Activated CD4-positive, alpha-beta T cell treated with anti-CD3 and anti-CD28 coated beads for 36 hours (primary cell): ENCODE measurements at regions not wholly inside any gene's neighbourhood (a gene's known extent, or its start where the extent isn't known, plus 50 kb on each side); places are given as distances from the start of the nearest gene placed in this dataset.

ENCODE experiments used
- ATAC-seq: fragments of 200-7000 bp; cut with Tn5 transposase; one replicate; pipeline ENCODE4 v1.10.0; 2021; ENCODE audit warnings: mild to moderate bottlenecking, moderate library complexity
- CTCF ChIA-PET: fragments of 350-600 bp; sonication (Branson Sonifier 250); formaldehyde crosslinking; loops from one replicate; lab custom pipeline; 2021; ENCODE audit warnings: antibody characterized with exemption; lab: Charles Lee
- POLR2A ChIA-PET: fragments of 350-600 bp; sonication (Branson Sonifier 250); formaldehyde crosslinking; loops from one replicate; lab custom pipeline; 2021; ENCODE audit warnings: antibody characterized with exemption, inconsistent platforms; lab: Charles Lee
- DNase-seq: peaks from one replicate; pipeline ENCODE4 v3.0.0-alpha.2; 2020
- H3K27ac Mint-ChIP-seq: one replicate; pipeline ENCODE4 v1.8.0; 2021; ENCODE audit warnings: mixed read lengths
- H3K27me3 Mint-ChIP-seq: one replicate; pipeline ENCODE4 v1.8.0; 2021; ENCODE audit warnings: mixed read lengths
- H3K36me3 Mint-ChIP-seq: one replicate; pipeline ENCODE4 v1.8.0; 2021; ENCODE audit warnings: low read depth, mixed read lengths
- H3K4me1 Mint-ChIP-seq: one replicate; pipeline ENCODE4 v1.8.0; 2021; ENCODE audit warnings: mixed read lengths
- H3K4me3 Mint-ChIP-seq: one replicate; pipeline ENCODE4 v1.8.0; 2021; ENCODE audit warnings: mild to moderate bottlenecking, moderate library complexity, mixed read lengths
- H3K9me3 Mint-ChIP-seq: one replicate; pipeline ENCODE4 v1.8.0; 2021; ENCODE audit warnings: low read depth, mixed read lengths
- intact Hi-C, 2 experiments: fragments of 100-400 bp; cut with DNase I in 1 of 2; cut with micrococcal nuclease in 1 of 2; formaldehyde crosslinking; loops; one replicate each; pipeline versions ENCODE4 v1.14.2 to v1.15.1; 2022 to 2024; cut with DNase I, micrococcal nuclease

- intact Hi-C loops: no loop called here
- no peaks in the 10 kb centered on the region for H3K27me3 Mint-ChIP-seq
- H3K4me1 Mint-ChIP-seq: no peaks in the 10 kb centered on the region
- DNase-seq: no peak
- peak overlapping the region; percentile 29 for H3K27ac Mint-ChIP-seq
- ChIA-PET POLR2A (no interaction called here), CTCF (no interaction called here)
- peaks cover 45% of the 10 kb centered on the region for H3K36me3 Mint-ChIP-seq
- ATAC-seq: no peak
- no peak overlapping the region for H3K4me3 Mint-ChIP-seq
- no peaks in the 10 kb centered on the region for H3K9me3 Mint-ChIP-seq
Observed at GRCh38 chr21:28877318-28877884, 115.3 kb downstream of the LTN1 start.

DNA sequence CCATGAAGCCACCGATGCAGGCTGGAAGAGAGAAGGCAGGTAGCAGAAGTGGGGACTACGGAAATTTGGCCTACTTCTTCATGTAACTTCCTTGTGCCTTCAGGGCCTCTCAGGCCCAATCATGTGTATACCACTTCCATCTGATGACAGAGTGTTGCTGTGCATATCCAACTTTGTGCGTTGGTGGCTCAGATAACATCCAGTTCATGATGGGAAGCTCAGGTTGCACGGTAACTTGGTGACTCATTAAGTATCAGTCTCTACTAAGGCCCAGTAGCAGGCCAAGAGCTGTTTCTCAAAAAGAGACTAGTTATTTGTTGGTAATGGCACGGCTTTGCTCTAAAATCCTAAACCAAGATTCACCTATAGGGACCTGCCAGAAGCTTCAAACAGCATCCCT, 117.6 kb downstream of the LTN1 start:
- CTCF ChIA-PET: no interaction called here
- POLR2A ChIA-PET: no interaction called here
- Mint-ChIP-seq H3K36me3 (peaks cover 44% of the 10 kb centered on the region), H3K27me3 (no peaks in the 10 kb centered on the region), H3K4me1 (no peaks in the 10 kb centered on the region), H3K9me3 (no peaks in the 10 kb centered on the region), H3K4me3 (no peak overlapping the region), H3K27ac (no peak overlapping the region)
- intact Hi-C loops: no loop called here
- DNase-seq (no peak), ATAC-seq (peak; percentile 33)

DNA sequence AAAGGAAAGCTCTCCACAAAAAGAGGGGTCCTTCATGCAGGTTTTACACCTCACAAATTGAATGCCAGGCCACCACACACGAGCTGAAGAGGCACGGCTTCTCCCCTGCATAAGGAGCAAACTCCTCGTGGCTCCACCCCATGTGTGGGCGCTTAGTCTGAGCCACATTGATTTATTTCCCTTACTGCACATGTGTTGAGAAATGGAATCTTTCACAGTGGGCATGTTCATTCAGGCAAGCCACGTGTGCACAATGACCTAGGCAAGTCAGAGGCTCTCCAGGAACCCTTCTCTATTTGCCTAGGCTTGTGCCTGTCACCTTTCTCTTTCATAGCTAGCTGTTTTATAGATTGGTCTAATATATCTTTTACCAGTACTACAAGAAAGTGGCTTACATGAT, 120.5 kb downstream of the LTN1 start:
- no peak overlapping the region for H3K27ac Mint-ChIP-seq
- POLR2A ChIA-PET: no interaction called here
- ATAC-seq (no peak), DNase-seq (no peak)
- intact Hi-C loops: no loop called here
- peaks cover 44% of the 10 kb centered on the region for H3K36me3 Mint-ChIP-seq
- H3K4me3 Mint-ChIP-seq: no peak overlapping the region
- H3K4me1 Mint-ChIP-seq: no peaks in the 10 kb centered on the region
- H3K27me3 Mint-ChIP-seq: no peaks in the 10 kb centered on the region
- CTCF ChIA-PET: no interaction called here
- H3K9me3 Mint-ChIP-seq: no peaks in the 10 kb centered on the region

- Mint-ChIP-seq H3K27ac (no peak overlapping the region), H3K4me1 (no peaks in the 10 kb centered on the region), H3K9me3 (no peaks in the 10 kb centered on the region), H3K27me3 (no peaks in the 10 kb centered on the region), H3K4me3 (no peak overlapping the region), H3K36me3 (peaks cover 43% of the 10 kb centered on the region)
- no peak for ATAC-seq
- POLR2A ChIA-PET: no interaction called here
- intact Hi-C loops: no loop called here
- CTCF ChIA-PET: interaction anchor here (0.6 kb wide), 1 partner anchor 36 kb away, joined by 3 read pairs; no protein-coding TSS in a partner anchor
- no peak for DNase-seq
Observed at GRCh38 chr21:28871388-28872010, 121.2 kb downstream of the LTN1 start.

DNA sequence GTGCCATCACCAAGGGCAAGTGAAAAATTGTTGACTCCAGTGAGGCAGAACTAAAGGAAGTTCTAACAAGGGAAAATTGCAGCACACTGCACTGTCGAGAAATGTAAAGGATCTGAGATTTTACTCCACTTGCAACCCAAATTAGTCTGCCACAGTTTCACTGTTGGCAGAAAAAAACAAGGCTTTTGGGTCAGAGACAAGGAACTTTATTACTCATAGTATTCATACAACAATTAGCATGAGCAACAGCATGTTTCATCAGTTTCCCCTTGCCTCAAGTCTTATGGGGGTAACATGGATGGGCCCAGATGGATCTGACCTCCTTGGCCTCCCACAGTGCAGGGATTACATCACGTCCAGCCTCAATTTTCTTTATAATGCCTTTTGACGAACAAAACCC, 125.3 kb downstream of the LTN1 start:
- Mint-ChIP-seq H3K27ac (no peak overlapping the region), H3K4me3 (no peak overlapping the region), H3K27me3 (no peaks in the 10 kb centered on the region), H3K36me3 (peaks cover 27% of the 10 kb centered on the region), H3K9me3 (peaks cover 2% of the 10 kb centered on the region), H3K4me1 (no peaks in the 10 kb centered on the region)
- intact Hi-C loops: no loop called here
- DNase-seq (no peak), ATAC-seq (no peak)
- ChIA-PET CTCF (no interaction called here), POLR2A (no interaction called here)

- Mint-ChIP-seq H3K4me3 (no peak overlapping the region), H3K4me1 (no peaks in the 10 kb centered on the region), H3K27ac (no peak overlapping the region), H3K36me3 (peaks cover 17% of the 10 kb centered on the region), H3K9me3 (peaks cover 2% of the 10 kb centered on the region), H3K27me3 (no peaks in the 10 kb centered on the region)
- ATAC-seq: no peak
- POLR2A ChIA-PET: no interaction called here
- CTCF ChIA-PET: no interaction called here
- DNase-seq: no peak
- intact Hi-C loops: no loop called here
Observed at GRCh38 chr21:28865488-28866186, 127.0 kb downstream of the LTN1 start.

DNA sequence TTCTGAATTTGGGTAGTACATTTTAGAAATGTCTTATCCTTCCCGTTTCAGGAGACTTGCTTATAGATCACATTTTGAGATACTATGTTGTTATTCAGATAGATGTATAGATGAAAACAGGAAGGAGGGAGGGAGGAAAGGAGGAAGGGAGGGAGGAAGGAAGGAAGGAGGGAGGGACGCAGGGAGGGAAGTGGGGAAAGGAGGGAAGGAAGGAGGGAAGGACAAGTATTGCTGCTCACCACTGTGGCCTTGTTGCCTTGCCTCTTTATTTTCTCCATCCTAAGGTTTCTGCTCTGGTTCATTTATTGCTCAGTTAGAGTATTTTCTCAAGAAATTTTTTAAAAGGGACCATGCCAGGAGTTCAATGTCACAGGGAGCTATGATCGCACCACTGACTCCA, 134.3 kb downstream of the LTN1 start:
- Mint-ChIP-seq H3K4me3 (no peak overlapping the region), H3K9me3 (peaks cover 2% of the 10 kb centered on the region), H3K27ac (no peak overlapping the region), H3K4me1 (no peaks in the 10 kb centered on the region), H3K27me3 (no peaks in the 10 kb centered on the region), H3K36me3 (peaks cover 13% of the 10 kb centered on the region)
- ChIA-PET CTCF (interaction anchor here (0.9 to 1.2 kb wide), 2 partner anchors 12 to 113 kb away, joined by 4 read pairs; no protein-coding TSS in a partner anchor), POLR2A (no interaction called here)
- ATAC-seq (no peak), DNase-seq (no peak)
- intact Hi-C loops: no loop called here

GRCh38 chr21:28857752-28858151, 134.9 kb downstream of the LTN1 start:
- CTCF ChIA-PET: interaction anchor here (0.9 to 1.2 kb wide), 2 partner anchors 12 to 112 kb away, joined by 4 read pairs; no protein-coding TSS in a partner anchor
- Mint-ChIP-seq H3K36me3 (peaks cover 10% of the 10 kb centered on the region), H3K4me3 (no peak overlapping the region), H3K4me1 (no peaks in the 10 kb centered on the region), H3K27ac (no peak overlapping the region), H3K27me3 (no peaks in the 10 kb centered on the region), H3K9me3 (peaks cover under 1% of the 10 kb centered on the region)
- ATAC-seq: no peak
- DNase-seq: no peak
- POLR2A ChIA-PET: no interaction called here
- intact Hi-C loops: no loop called here

DNA sequence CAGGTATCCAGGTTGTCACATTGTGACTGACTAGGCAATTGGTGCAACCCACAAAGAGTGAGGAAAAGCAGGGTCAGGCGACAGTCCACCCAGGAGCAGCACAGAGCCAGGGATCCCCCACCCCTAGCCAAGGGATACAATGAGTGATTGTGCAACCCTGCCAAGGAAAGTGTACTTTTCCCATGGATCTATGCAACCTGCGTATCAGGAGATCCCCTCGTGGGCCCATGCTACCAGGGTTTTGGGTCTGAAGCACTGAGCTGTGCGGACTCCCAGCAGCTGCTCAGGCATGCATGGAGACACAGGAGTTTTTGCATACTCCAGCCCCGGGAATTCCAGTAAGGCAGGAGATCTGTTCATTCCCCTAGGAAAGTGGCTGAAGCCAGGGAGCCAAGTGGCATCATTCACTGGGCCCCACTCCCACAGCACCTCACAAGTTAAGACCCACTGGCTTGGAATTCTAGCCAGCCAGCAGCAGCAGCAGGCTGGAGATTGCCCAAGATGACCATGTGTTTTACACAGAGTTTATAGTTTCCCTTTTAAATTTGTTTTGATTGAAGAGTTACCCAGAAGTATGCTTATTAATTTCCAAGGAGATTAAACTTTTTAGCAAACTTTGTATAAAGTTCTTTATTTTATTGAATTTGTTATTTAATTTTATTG, 136.0 kb downstream of the LTN1 start:
- POLR2A ChIA-PET: no interaction called here

DNA sequence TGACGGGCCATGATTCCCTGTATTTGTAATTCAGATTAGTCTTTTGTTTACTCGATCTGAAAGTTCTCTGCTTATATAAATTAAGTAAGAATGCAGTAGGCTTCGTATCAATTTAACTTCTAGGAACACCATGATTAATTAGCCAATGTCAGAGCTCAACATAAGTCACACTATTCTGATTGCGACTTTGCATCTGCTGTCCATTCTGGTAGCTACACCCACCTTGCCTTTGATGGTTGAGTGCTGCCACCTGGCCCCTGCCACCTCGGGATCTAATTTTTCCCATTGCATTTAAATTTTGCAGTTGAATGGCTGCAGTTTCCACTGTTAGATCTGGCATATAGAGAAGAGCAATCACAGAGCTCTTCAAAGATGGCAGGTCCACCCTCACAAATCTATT, 140.0 kb downstream of the LTN1 start:
- Mint-ChIP-seq H3K27me3 (no peaks in the 10 kb centered on the region), H3K9me3 (no peaks in the 10 kb centered on the region), H3K4me3 (no peak overlapping the region), H3K27ac (no peak overlapping the region), H3K36me3 (peaks cover 7% of the 10 kb centered on the region), H3K4me1 (peaks cover 6% of the 10 kb centered on the region)
- DNase-seq: no peak
- intact Hi-C loops: no loop called here
- ChIA-PET POLR2A (no interaction called here), CTCF (interaction anchor here (1.3 kb wide), 1 partner anchor 16 kb away, joined by 4 read pairs; no protein-coding TSS in a partner anchor)
- ATAC-seq: no peak

More for the DNA sequence above, 136.0 kb downstream of the LTN1 start:
- no peaks in the 10 kb centered on the region for H3K4me1 Mint-ChIP-seq
- CTCF ChIA-PET: interaction anchor here (0.9 kb wide), 1 partner anchor 11 kb away, joined by 3 read pairs; no protein-coding TSS in a partner anchor
- intact Hi-C loops: no loop called here
- H3K27me3 Mint-ChIP-seq: no peaks in the 10 kb centered on the region
- H3K4me3 Mint-ChIP-seq: no peak overlapping the region
- no peak for ATAC-seq
- no peak for DNase-seq
- H3K9me3 Mint-ChIP-seq: no peaks in the 10 kb centered on the region
- peaks cover 7% of the 10 kb centered on the region for H3K36me3 Mint-ChIP-seq
- H3K27ac Mint-ChIP-seq: no peak overlapping the region

DNA sequence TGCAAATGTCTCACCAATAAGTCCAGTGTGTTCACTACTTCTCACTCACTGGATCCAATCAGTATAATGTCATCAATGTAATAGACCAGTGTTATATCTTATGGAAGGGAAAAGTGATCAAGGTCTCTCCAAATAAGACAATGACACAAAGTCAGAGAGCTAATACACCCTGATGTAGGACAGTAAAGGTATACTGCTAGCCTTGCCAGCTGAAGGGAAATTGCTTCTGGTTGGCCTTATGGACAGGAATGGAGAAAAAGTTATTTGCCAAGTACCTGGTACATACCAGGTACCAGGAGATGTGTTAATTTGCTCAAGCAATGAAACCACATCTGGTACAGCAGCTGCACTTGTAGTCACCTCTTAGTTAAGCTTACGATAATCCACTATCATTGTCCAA, 141.0 kb downstream of the LTN1 start:
- peaks cover 7% of the 10 kb centered on the region for H3K36me3 Mint-ChIP-seq
- H3K9me3 Mint-ChIP-seq: no peaks in the 10 kb centered on the region
- no peak for ATAC-seq
- POLR2A ChIA-PET: no interaction called here
- DNase-seq: no peak
- CTCF ChIA-PET: interaction anchor here (1.2 to 1.3 kb wide), 2 partner anchors 15 to 106 kb away, joined by 4 read pairs; no protein-coding TSS in a partner anchor
- intact Hi-C loops: no loop called here
- no peak overlapping the region for H3K27ac Mint-ChIP-seq
- H3K4me3 Mint-ChIP-seq: no peak overlapping the region
- peaks cover 6% of the 10 kb centered on the region for H3K4me1 Mint-ChIP-seq
- H3K27me3 Mint-ChIP-seq: no peaks in the 10 kb centered on the region
